Caco-2 (cell line): ENCODE measurements at regions not wholly inside any gene's neighbourhood (a gene's known extent, or its start where the extent isn't known, plus 50 kb on each side); places are given as distances from the start of the nearest gene placed in this dataset.

ENCODE experiments used
- BruUV-seq: library from RNA; stranded (reverse); fragments of 400-500 nt; replicated peaks from 2 replicates; lab custom pipeline; 2021; lab: Mats Ljungman, UMichigan
- CTCF ChIA-PET: fragments of 300-600 bp; sonication (Branson Sonifier 250); formaldehyde crosslinking; loops from one replicate; lab custom pipeline; 2022; ENCODE audit warnings: antibody characterized with exemption; lab: Charles Lee
- POLR2A ChIA-PET: fragments of 300-600 bp; sonication (Branson Sonifier 250); formaldehyde crosslinking; loops from one replicate; lab custom pipeline; 2022; ENCODE audit warnings: antibody characterized with exemption; lab: Charles Lee
- DNase-seq, 2 experiments: peaks; one replicate each; pipeline versions ENCODE4 v3.0.0 to v3.0.0-alpha.2; 2020 to 2022
- H3K27me3 ChIP-seq: replicated peaks from 2 replicates; pipeline ENCODE4 v1.6.0; 2011; ENCODE audit warnings: low read length; ENCODE audit not compliant: control insufficient read depth, insufficient read depth
- H3K36me3 ChIP-seq: 2 replicates; pipeline ENCODE4 v1.5.1; 2011; ENCODE audit warnings: low read length; ENCODE audit not compliant: control insufficient read depth, insufficient read depth
- H3K4me1 ChIP-seq: fragments of 250-450 bp; sonication (Bioruptor Pico); 2 replicates; pipeline ENCODE4 v1.5.1; 2020; ENCODE audit warnings: mild to moderate bottlenecking
- H3K4me3 ChIP-seq: 2 replicates; pipeline ENCODE4 v1.5.1; 2011; ENCODE audit warnings: low read depth, mild to moderate bottlenecking, control low read depth, low read length
- H3K9me3 ChIP-seq: fragments of 250-450 bp; sonication (Bioruptor Pico); 2 replicates; pipeline ENCODE4 v1.5.1; 2020; ENCODE audit warnings: mild to moderate bottlenecking, moderate library complexity
- H3K27ac Mint-ChIP-seq: one replicate; pipeline ENCODE4 v1.8.0; 2022; ENCODE audit warnings: mixed read lengths; ENCODE audit not compliant: unreplicated experiment
- H3K27me3 Mint-ChIP-seq: one replicate; pipeline ENCODE4 v1.8.0; 2022; ENCODE audit warnings: mixed read lengths; ENCODE audit not compliant: insufficient read depth, unreplicated experiment
- H3K36me3 Mint-ChIP-seq: one replicate; pipeline ENCODE4 v1.8.0; 2022; ENCODE audit warnings: mild to moderate bottlenecking, mixed read lengths; ENCODE audit not compliant: insufficient read depth, unreplicated experiment
- H3K4me1 Mint-ChIP-seq: one replicate; pipeline ENCODE4 v1.8.0; 2022; ENCODE audit warnings: low read depth, mixed read lengths; ENCODE audit not compliant: unreplicated experiment
- H3K4me3 Mint-ChIP-seq: one replicate; pipeline ENCODE4 v1.8.0; 2022; ENCODE audit warnings: mild to moderate bottlenecking, moderate library complexity, mixed read lengths; ENCODE audit not compliant: unreplicated experiment
- H3K9me3 Mint-ChIP-seq: one replicate; pipeline ENCODE4 v1.8.0; 2022; ENCODE audit warnings: mixed read lengths; ENCODE audit not compliant: unreplicated experiment
- intact Hi-C: fragments of 100-400 bp; cut with micrococcal nuclease; formaldehyde crosslinking; loops from one replicate; pipeline ENCODE4 v1.10.0; 2022; ENCODE audit not compliant: unreplicated experiment
- TF ChIP-seq, protein P1 (sequence below), 2 experiments: fragments of 200-600 bp in 1 of 2; IDR thresholded peaks; 1 replicate in 1 of 2; 2 replicates in 1 of 2; pipeline versions ENCODE4 v1.5.1 to v1.8.0; 2011 to 2022; ENCODE audit warnings: antibody characterized with exemption in 1 of 2, control low read depth in 1 of 2, inconsistent platforms in 1 of 2, low read depth in 1 of 2, low read length in 1 of 2, mild to moderate bottlenecking in 1 of 2, moderate library complexity in 1 of 2; ENCODE audit not compliant: insufficient read depth in 1 of 2, severe bottlenecking in 1 of 2, unreplicated experiment in 1 of 2

DNA sequence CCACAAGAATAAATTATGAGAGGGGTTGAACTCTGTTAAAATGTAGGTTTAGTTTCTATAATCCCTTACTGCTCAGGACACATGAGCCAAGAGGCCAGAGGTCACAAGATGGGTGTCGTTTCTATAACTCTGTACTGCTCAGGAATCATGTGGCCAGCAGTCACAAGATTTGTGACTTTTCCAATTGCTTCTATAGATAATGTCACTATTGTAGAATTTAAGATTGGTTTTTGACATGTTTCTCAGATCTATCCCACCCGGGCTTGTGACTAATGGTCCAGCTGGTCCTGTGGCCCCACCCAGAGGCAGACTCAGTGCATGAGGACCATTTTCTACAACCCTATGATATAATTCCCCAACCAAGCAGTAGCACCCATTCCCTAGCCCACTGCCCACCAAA lies 662.0 kb upstream of the KLF12 start:
- H3K27me3 Mint-ChIP-seq, result peaks cover 7% of the 10 kb centered on the region
- Histone ChIP-seq H3K4me3 (no peak overlapping the region), H3K27me3 (no peaks in the 10 kb centered on the region), H3K36me3 (no peaks in the 10 kb centered on the region), H3K9me3 (no peaks in the 10 kb centered on the region), H3K4me1 (no peaks in the 10 kb centered on the region)
- no peak overlapping the region for H3K27ac Mint-ChIP-seq
- no peak for DNase-seq
- intact Hi-C loops, result no loop called here
- H3K4me3 Mint-ChIP-seq, result no peak overlapping the region
- CTCF ChIA-PET, result no interaction called here
- H3K4me1 Mint-ChIP-seq, result no peaks in the 10 kb centered on the region
- no TSS peak for BruUV-seq
- POLR2A ChIA-PET, result no interaction called here
- TF ChIP-seq, protein P1, sequence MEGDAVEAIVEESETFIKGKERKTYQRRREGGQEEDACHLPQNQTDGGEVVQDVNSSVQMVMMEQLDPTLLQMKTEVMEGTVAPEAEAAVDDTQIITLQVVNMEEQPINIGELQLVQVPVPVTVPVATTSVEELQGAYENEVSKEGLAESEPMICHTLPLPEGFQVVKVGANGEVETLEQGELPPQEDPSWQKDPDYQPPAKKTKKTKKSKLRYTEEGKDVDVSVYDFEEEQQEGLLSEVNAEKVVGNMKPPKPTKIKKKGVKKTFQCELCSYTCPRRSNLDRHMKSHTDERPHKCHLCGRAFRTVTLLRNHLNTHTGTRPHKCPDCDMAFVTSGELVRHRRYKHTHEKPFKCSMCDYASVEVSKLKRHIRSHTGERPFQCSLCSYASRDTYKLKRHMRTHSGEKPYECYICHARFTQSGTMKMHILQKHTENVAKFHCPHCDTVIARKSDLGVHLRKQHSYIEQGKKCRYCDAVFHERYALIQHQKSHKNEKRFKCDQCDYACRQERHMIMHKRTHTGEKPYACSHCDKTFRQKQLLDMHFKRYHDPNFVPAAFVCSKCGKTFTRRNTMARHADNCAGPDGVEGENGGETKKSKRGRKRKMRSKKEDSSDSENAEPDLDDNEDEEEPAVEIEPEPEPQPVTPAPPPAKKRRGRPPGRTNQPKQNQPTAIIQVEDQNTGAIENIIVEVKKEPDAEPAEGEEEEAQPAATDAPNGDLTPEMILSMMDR (IDR thresholded peaks at IDR 0.05; ENCODE audit: insufficient read depth in 1 of 2, low read depth in 1 of 2, low read length in 1 of 2, severe bottlenecking in 1 of 2, unreplicated experiment in 1 of 2), result no peak
- H3K9me3 Mint-ChIP-seq, result no peaks in the 10 kb centered on the region
- no peaks in the 10 kb centered on the region for H3K36me3 Mint-ChIP-seq

DNA sequence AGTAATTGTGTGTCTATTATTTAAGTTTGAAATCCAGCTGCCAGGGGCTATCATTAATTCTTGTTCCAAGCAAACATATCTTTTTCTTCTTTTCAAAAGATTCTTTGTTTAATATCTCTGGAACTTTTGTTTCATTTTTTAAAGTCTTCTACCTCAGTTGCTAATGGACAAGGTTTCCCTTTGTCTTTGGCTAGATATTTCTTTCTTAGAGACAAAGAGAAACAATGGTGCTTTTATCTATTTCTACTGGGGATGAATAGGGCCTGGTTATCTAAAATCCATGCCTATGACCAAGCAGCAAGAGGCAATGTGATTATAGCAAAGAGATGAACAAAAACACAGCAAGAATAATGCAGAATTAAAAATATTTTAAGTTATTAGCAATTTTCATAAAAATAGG lies 661.3 kb upstream of the KLF12 start:
- intact Hi-C loops, result no loop called here
- TF ChIP-seq, protein P1 (IDR thresholded peaks at IDR 0.05; ENCODE audit: insufficient read depth in 1 of 2, low read depth in 1 of 2, low read length in 1 of 2, severe bottlenecking in 1 of 2, unreplicated experiment in 1 of 2), result no peak
- Histone ChIP-seq H3K27me3 (no peaks in the 10 kb centered on the region), H3K4me3 (no peak overlapping the region), H3K36me3 (no peaks in the 10 kb centered on the region), H3K9me3 (no peaks in the 10 kb centered on the region), H3K4me1 (no peaks in the 10 kb centered on the region)
- no TSS peak for BruUV-seq
- peaks cover 10% of the 10 kb centered on the region for H3K27me3 Mint-ChIP-seq
- POLR2A ChIA-PET, result no interaction called here
- no peaks in the 10 kb centered on the region for H3K36me3 Mint-ChIP-seq
- H3K4me1 Mint-ChIP-seq, result no peaks in the 10 kb centered on the region
- DNase-seq, result no peak
- CTCF ChIA-PET, result no interaction called here
- H3K4me3 Mint-ChIP-seq, result no peak overlapping the region
- no peaks in the 10 kb centered on the region for H3K9me3 Mint-ChIP-seq
- H3K27ac Mint-ChIP-seq, result no peak overlapping the region

DNA sequence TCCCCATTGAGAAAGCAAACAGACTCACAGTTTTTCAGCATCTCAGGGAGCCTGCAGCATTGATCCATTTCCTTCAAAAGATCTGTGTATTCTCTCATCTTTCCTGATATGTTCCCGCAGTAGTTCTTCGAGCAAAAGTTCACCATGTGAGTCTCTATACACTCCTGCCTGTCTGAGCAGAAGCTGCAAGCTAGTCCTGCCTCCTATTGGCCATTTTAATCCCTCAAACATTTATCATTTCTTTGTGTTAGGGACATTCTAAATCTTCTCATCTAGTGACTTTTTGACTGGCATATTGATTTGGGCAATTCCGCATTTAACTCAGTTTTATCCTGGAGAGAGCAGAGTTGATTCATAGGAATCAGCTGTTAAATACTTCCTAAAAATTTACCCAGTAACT lies 660.4 kb upstream of the KLF12 start:
- TF ChIP-seq, protein P1 (IDR thresholded peaks at IDR 0.05; ENCODE audit: insufficient read depth in 1 of 2, low read depth in 1 of 2, low read length in 1 of 2, severe bottlenecking in 1 of 2, unreplicated experiment in 1 of 2), result no peak
- Histone ChIP-seq H3K9me3 (no peaks in the 10 kb centered on the region), H3K27me3 (no peaks in the 10 kb centered on the region), H3K4me3 (no peak overlapping the region), H3K4me1 (no peaks in the 10 kb centered on the region), H3K36me3 (no peaks in the 10 kb centered on the region)
- Mint-ChIP-seq H3K27ac (no peak overlapping the region), H3K4me3 (no peak overlapping the region), H3K36me3 (no peaks in the 10 kb centered on the region), H3K9me3 (no peaks in the 10 kb centered on the region), H3K4me1 (no peaks in the 10 kb centered on the region), H3K27me3 (peaks cover 14% of the 10 kb centered on the region)
- intact Hi-C loops, result no loop called here
- ChIA-PET CTCF (interaction anchor here (0.6 to 0.7 kb wide), 2 partner anchors 276 to 425 kb away, joined by 3 read pairs; no protein-coding TSS in a partner anchor), POLR2A (no interaction called here)
- DNase-seq, result no peak
- no TSS peak for BruUV-seq
